Upper lobe of left lung (tissue), 6 donors: ENCODE measurements at regions not wholly inside any gene's neighbourhood (a gene's known extent, or its start where the extent isn't known, plus 50 kb on each side); places are given as distances from the start of the nearest gene placed in this dataset.

ENCODE experiments used
- ATAC-seq, 2 donors: fragments of 200-7000 bp; cut with Tn5 transposase; one replicate each; pipeline ENCODE4 v1.9.1; 2022; ENCODE audit warnings: mild to moderate bottlenecking in 2 of 2, moderate library complexity in 2 of 2; ENCODE audit not compliant: low FRiP score in 2 of 2
- DNase-seq, 2 donors: peaks; one replicate each; pipeline ENCODE4 v3.0.0-alpha.2; 2019 to 2020
- H3K27ac ChIP-seq, 4 donors: fragments of 200-600 bp; sonication (generic); one replicate each; pipeline ENCODE4 v1.5.1; 2016 to 2019
- H3K27me3 ChIP-seq, 4 donors: fragments of 200-600 bp; sonication (generic); one replicate each; pipeline ENCODE4 v1.5.1; 2017 to 2019
- H3K36me3 ChIP-seq, 4 donors: fragments of 200-600 bp; sonication (generic); one replicate each; pipeline ENCODE4 v1.5.1; 2016 to 2019
- H3K4me1 ChIP-seq, 4 donors: fragments of 200-600 bp; sonication (generic); one replicate each; pipeline ENCODE4 v1.5.1; 2018 to 2019
- H3K4me3 ChIP-seq, 4 donors: fragments of 200-600 bp; sonication (generic); one replicate each; pipeline ENCODE4 v1.5.1; 2017 to 2019; ENCODE audit warnings: mild to moderate bottlenecking in 2 of 4, moderate library complexity in 1 of 4
- H3K9me3 ChIP-seq, 4 donors: fragments of 200-600 bp; sonication (generic); one replicate each; pipeline ENCODE4 v1.5.1; 2018 to 2019
- EP300 ChIP-seq, 4 donors: sonication (generic); formaldehyde crosslinking; IDR thresholded peaks; one replicate each; pipeline ENCODE4 v1.5.1; 2017; ENCODE audit warnings: antibody characterized with exemption in 4 of 4, control low read depth in 2 of 4
- POLR2A ChIP-seq, 4 donors: fragments of 450-650 bp; IDR thresholded peaks; one replicate each; pipeline ENCODE4 v1.5.1; 2016 to 2017; ENCODE audit warnings: antibody characterized with exemption in 4 of 4, mild to moderate bottlenecking in 2 of 4
- POLR2AphosphoS5 ChIP-seq, 2 donors: sonication (generic); formaldehyde crosslinking; IDR thresholded peaks; one replicate each; pipeline ENCODE4 v1.5.1; 2017; ENCODE audit warnings: antibody characterized with exemption in 2 of 2
- WGBS, 2 donors: methylation state at CpG; one replicate each; pipeline ENCODE4 v1.1.5; 2017 to 2018; 5-methylcytosine and 5-hydroxymethylcytosine counted together
- TF ChIP-seq, protein P1 (sequence below), 6 experiments: fragments of 450-650 bp in 4 of 6; fragments of 200-600 bp in 2 of 6; sonication (generic) in 2 of 6; IDR thresholded peaks; one replicate each; pipeline ENCODE4 v1.5.1; 2016 to 2019; ENCODE audit warnings: antibody characterized with exemption in 6 of 6
- donor health status: DM: no; HTN: no; CAD: no; lungs with moderate emphysema.
- donor health status: DM: no; HTN: yes; CAD: no; lungs with severe emphysema.

GRCh38 chr18:73038336-73038735 is 170.5 kb upstream of the NETO1 start:
- Histone ChIP-seq H3K4me3 (no peak overlapping the region), H3K27me3 (no peaks in the 10 kb centered on the region)

DNA sequence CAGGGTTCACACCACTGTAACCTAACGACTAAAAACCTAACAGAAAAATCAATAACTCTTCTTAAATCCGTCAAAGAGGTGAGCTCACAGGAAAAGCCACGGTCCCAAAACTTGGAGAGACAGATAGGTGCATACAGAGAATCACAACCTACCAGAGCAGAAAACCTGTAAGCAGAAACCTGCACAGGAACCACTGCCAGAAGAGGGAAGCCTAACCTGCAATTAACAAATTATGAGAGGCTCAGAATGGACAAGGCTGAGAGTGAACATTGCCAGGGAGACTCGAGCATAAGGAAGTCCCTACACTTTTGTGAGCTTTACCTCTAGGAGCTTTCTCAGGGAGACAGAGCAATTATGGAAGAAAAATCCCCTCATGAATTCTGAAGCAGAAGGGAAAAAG is 156.2 kb upstream of the NETO1 start:
- Histone ChIP-seq H3K36me3 (no peaks in the 10 kb centered on the region), H3K9me3 (no peaks in the 10 kb centered on the region), H3K4me1 (no peaks in the 10 kb centered on the region), H3K4me3 (no peak overlapping the region), H3K27me3 (no peaks in the 10 kb centered on the region), H3K27ac (no peak overlapping the region)
- TF ChIP-seq POLR2A (IDR thresholded peaks at IDR 0.05) (no peak), EP300 (IDR thresholded peaks at IDR 0.05) (no peak), POLR2AphosphoS5 (IDR thresholded peaks at IDR 0.05) (no peak)
- TF ChIP-seq, protein P1, sequence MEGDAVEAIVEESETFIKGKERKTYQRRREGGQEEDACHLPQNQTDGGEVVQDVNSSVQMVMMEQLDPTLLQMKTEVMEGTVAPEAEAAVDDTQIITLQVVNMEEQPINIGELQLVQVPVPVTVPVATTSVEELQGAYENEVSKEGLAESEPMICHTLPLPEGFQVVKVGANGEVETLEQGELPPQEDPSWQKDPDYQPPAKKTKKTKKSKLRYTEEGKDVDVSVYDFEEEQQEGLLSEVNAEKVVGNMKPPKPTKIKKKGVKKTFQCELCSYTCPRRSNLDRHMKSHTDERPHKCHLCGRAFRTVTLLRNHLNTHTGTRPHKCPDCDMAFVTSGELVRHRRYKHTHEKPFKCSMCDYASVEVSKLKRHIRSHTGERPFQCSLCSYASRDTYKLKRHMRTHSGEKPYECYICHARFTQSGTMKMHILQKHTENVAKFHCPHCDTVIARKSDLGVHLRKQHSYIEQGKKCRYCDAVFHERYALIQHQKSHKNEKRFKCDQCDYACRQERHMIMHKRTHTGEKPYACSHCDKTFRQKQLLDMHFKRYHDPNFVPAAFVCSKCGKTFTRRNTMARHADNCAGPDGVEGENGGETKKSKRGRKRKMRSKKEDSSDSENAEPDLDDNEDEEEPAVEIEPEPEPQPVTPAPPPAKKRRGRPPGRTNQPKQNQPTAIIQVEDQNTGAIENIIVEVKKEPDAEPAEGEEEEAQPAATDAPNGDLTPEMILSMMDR (IDR thresholded peaks at IDR 0.05): no peak
- WGBS, 2 donors: 56 to 59% methylated on average over 4 of the region's 4 CpGs
- no peak for ATAC-seq
- DNase-seq: no peak

More at GRCh38 chr18:73038336-73038735, 170.5 kb upstream of the NETO1 start:
- DNase-seq (no peak), ATAC-seq (no peak)
- H3K27ac ChIP-seq: no peak overlapping the region
- no peak for TF ChIP-seq EP300 (IDR thresholded peaks at IDR 0.05)
- TF ChIP-seq POLR2AphosphoS5 (IDR thresholded peaks at IDR 0.05): no peak
- no peak for TF ChIP-seq POLR2A (IDR thresholded peaks at IDR 0.05)
- TF ChIP-seq, protein P1 (IDR thresholded peaks at IDR 0.05): no peak
- H3K9me3 ChIP-seq: no peaks in the 10 kb centered on the region
- 83 to 84% methylated on average over 5 of the region's 5 CpGs for WGBS, 2 donors
- no peaks in the 10 kb centered on the region for H3K4me1 ChIP-seq
- H3K36me3 ChIP-seq: no peaks in the 10 kb centered on the region

DNA sequence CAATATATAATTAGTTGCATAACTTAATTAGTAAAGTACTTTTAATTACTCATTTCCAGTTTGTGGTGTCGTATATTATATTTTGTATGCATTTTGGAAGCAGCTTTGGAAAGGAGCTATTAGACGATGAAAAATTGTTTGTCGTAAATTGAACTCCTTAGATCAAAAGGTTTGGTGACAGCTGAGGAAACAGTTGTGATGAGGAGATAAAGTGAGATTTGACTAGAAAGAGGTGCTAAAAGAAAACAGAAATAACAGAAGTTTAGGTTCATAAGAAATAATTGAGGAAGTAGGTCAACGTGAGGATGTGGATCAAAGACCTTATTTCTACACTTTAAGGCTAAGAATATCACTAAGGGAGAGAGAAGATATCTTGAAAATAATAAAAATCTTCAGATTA is 141.9 kb upstream of the NETO1 start:
- no peak for ATAC-seq
- Histone ChIP-seq H3K4me1 (no peaks in the 10 kb centered on the region), H3K4me3 (no peak overlapping the region), H3K27me3 (no peaks in the 10 kb centered on the region), H3K9me3 (peaks cover 0 to 5% (median 0%) of the 10 kb centered on the region in 4 donors), H3K27ac (no peak overlapping the region), H3K36me3 (no peaks in the 10 kb centered on the region)
- TF ChIP-seq EP300 (IDR thresholded peaks at IDR 0.05) (no peak), POLR2AphosphoS5 (IDR thresholded peaks at IDR 0.05) (no peak)
- TF ChIP-seq, protein P1 (IDR thresholded peaks at IDR 0.05): no peak
- DNase-seq: no peak
- WGBS, 2 donors: 32 to 37% methylated on average over 4 of the region's 4 CpGs

DNA sequence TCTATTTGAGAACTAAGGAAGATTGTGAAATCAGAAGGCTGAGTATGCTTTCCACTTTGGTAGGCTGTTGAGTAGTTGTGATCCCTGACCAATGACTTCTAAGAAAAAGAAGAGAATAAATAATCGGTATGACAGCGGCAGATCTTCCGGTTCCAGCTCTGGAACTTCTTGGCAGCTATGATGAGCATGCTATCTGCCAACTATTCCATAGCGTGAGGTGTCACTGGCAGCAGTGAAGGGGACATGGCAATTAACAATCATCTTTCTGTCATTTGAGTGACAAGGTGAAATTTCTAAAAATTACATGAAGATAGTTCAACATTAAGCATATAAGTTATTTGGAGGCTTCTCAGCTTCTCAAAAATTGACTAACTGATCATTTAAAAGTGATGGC is 140.1 kb upstream of the NETO1 start:
- no peak for TF ChIP-seq POLR2AphosphoS5 (IDR thresholded peaks at IDR 0.05)
- TF ChIP-seq POLR2A (IDR thresholded peaks at IDR 0.05): no peak
- TF ChIP-seq EP300 (IDR thresholded peaks at IDR 0.05): no peak
- ATAC-seq (no peak), DNase-seq (no peak)
- Histone ChIP-seq H3K27ac (no peak overlapping the region), H3K4me3 (no peak overlapping the region), H3K36me3 (no peaks in the 10 kb centered on the region), H3K4me1 (no peaks in the 10 kb centered on the region), H3K9me3 (no peaks in the 10 kb centered on the region), H3K27me3 (no peaks in the 10 kb centered on the region)
- WGBS, 2 donors: 88 to 91% methylated on average over 4 of the region's 4 CpGs

DNA sequence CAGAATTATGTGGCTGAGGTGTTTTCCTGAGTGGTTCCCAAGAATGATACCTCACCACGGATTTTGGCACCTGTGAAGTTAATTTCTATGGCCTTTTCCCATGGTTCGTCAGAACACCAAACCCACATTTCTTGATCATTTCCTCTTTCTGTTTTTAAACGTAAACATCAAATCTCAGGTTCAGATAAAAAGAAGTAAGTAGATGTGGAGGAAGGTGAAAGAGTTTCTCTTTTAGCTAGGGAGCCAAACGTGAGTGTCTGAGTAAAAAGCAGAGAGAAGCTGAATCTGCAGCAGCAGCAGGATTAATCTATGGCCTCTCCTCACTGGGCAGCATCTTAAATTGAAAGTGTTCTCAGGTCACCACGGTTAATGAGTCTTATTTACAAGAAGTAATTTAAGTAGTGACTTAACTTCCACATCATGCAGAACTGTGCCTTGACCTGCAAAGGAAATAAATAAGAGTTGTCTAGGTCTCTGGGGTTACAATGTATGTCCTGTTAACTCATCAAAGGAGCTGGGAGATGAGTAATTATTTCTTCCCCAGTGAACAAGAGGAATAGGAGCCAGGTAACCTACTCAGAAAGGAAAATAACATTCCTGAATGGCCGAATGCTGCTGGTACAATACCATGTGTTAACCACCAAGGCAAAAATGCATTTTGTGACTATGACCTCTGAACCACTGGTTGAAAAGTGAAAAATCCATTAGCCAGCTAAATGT is 139.6 kb upstream of the NETO1 start:
- no peak for ATAC-seq
- Histone ChIP-seq H3K4me1 (no peaks in the 10 kb centered on the region), H3K36me3 (no peaks in the 10 kb centered on the region), H3K4me3 (no peak overlapping the region), H3K27ac (no peak overlapping the region), H3K27me3 (no peaks in the 10 kb centered on the region), H3K9me3 (no peaks in the 10 kb centered on the region)
- TF ChIP-seq EP300 (IDR thresholded peaks at IDR 0.05): no peak
- TF ChIP-seq, protein P1 (IDR thresholded peaks at IDR 0.05): no peak
- TF ChIP-seq POLR2AphosphoS5 (IDR thresholded peaks at IDR 0.05): no peak
- no peak for TF ChIP-seq POLR2A (IDR thresholded peaks at IDR 0.05)
- DNase-seq: no peak
- WGBS, 2 donors: 46 to 47% methylated on average over 6 of the region's 6 CpGs
